Neural cell (in vitro differentiated cells): ENCODE measurements at regions not wholly inside any gene's neighbourhood (a gene's known extent, or its start where the extent isn't known, plus 50 kb on each side); places are given as distances from the start of the nearest gene placed in this dataset.

Experiments used
- H2AFZ ChIP-seq: fragments of 200-600, 300-800 bp; sonication (generic), shearing (Covaris generic); 2 replicates; pipeline ENCODE4 v1.6.0; 2014; ENCODE audit warnings: low read depth, mild to moderate bottlenecking, antibody characterized with exemption, low read length, moderate library complexity
- H3F3A ChIP-seq: fragments of 200-600 bp; shearing (Covaris generic); 2 replicates; pipeline ENCODE4 v1.6.1; 2016; ENCODE audit warnings: mild to moderate bottlenecking, moderate library complexity, mixed read lengths, antibody characterized with exemption, low read length; ENCODE audit not compliant: insufficient read depth, poor library complexity, severe bottlenecking
- H3K27ac ChIP-seq: fragments of 200-600, 300-800 bp; sonication (generic), shearing (Covaris generic); 2 replicates; pipeline ENCODE4 v1.5.1; 2014; ENCODE audit warnings: mild to moderate bottlenecking, low read length, moderate library complexity
- H3K27me3 ChIP-seq: fragments of 300-800, 200-600 bp; sonication (generic), shearing (Covaris generic); 2 replicates; pipeline ENCODE4 v1.6.0; 2014; ENCODE audit warnings: mild to moderate bottlenecking, low read depth, low read length, moderate library complexity; ENCODE audit not compliant: insufficient read depth
- H3K36me3 ChIP-seq: fragments of 300-800, 200-600 bp; sonication (generic), shearing (Covaris generic); 2 replicates; pipeline ENCODE4 v1.5.1; 2014; ENCODE audit warnings: mild to moderate bottlenecking, antibody characterized with exemption, low read length, moderate library complexity; ENCODE audit not compliant: insufficient read depth
- H3K4me2 ChIP-seq: fragments of 300-800, 200-600 bp; sonication (generic), shearing (Covaris generic); 2 replicates; pipeline ENCODE4 v1.6.0; 2014; ENCODE audit warnings: mild to moderate bottlenecking, low read length
- H3K4me3 ChIP-seq: fragments of 300-800, 200-600 bp; sonication (generic), shearing (Covaris generic); 2 replicates; pipeline ENCODE4 v1.5.1; 2014; ENCODE audit warnings: mild to moderate bottlenecking, low read length, moderate library complexity
- H3K79me2 ChIP-seq: fragments of 200-600 bp; shearing (Covaris generic); replicated peaks from 2 replicates; pipeline ENCODE4 v1.6.0; 2014; ENCODE audit warnings: mild to moderate bottlenecking, low read length, moderate library complexity; ENCODE audit not compliant: insufficient read depth
- H3K9ac ChIP-seq: fragments of 300-800, 200-600 bp; sonication (generic), shearing (Covaris generic); 2 replicates; pipeline ENCODE4 v1.6.1; 2016; ENCODE audit warnings: mild to moderate bottlenecking, low read length, mixed read lengths
- H3K9me2 ChIP-seq: fragments of 200-600 bp; shearing (Covaris generic); 2 replicates; pipeline ENCODE4 v1.6.1; 2016; ENCODE audit warnings: mild to moderate bottlenecking, low read length, mixed read lengths; ENCODE audit not compliant: insufficient read depth
- H3K9me3 ChIP-seq: fragments of 200-600, 300-800 bp; sonication (generic), shearing (Covaris generic); 2 replicates; pipeline ENCODE4 v1.6.1; 2016; ENCODE audit warnings: mild to moderate bottlenecking, mixed run types, low read length, moderate library complexity, mixed read lengths
- H4K20me1 ChIP-seq: fragments of 200-600 bp; shearing (Covaris generic); 2 replicates; pipeline ENCODE4 v1.6.1; 2016; ENCODE audit warnings: mild to moderate bottlenecking, mixed run types; ENCODE audit not compliant: insufficient read depth
- CTCF ChIP-seq: fragments of 450-650 bp; IDR thresholded peaks from 2 replicates; pipeline ENCODE4 v1.5.1; 2014; ENCODE audit warnings: antibody characterized with exemption, mild to moderate bottlenecking, moderate library complexity; ENCODE audit not compliant: poor library complexity, severe bottlenecking
- EP300 ChIP-seq: fragments of 450-650 bp; conservative IDR thresholded peaks from 2 replicates; pipeline ENCODE4 v1.6.1; 2014; ENCODE audit warnings: antibody characterized with exemption, mild to moderate bottlenecking, moderate library complexity; ENCODE audit not compliant: poor library complexity, severe bottlenecking
- EZH2 ChIP-seq: fragments of 200-600, 300-800 bp; shearing (Covaris generic), sonication (generic); IDR thresholded peaks from 2 replicates; pipeline ENCODE4 v1.6.1; 2014; ENCODE audit warnings: antibody characterized with exemption, low read length, borderline replicate concordance, mild to moderate bottlenecking; ENCODE audit not compliant: insufficient read depth, poor library complexity, severe bottlenecking
- MXI1 ChIP-seq: fragments of 450-650 bp; conservative IDR thresholded peaks from 2 replicates; pipeline ENCODE4 v1.6.1; 2014; ENCODE audit warnings: antibody characterized with exemption, mild to moderate bottlenecking; ENCODE audit not compliant: poor library complexity, severe bottlenecking
- POLR2AphosphoS5 ChIP-seq: IDR thresholded peaks from 2 replicates; pipeline ENCODE4 v1.6.1; 2012
- RAD21 ChIP-seq: fragments of 450-650 bp; conservative IDR thresholded peaks from 2 replicates; pipeline ENCODE4 v1.6.1; 2014; ENCODE audit warnings: antibody characterized with exemption, mild to moderate bottlenecking, moderate library complexity
- REST ChIP-seq: IDR thresholded peaks from 2 replicates; pipeline ENCODE4 v1.6.1; 2012; ENCODE audit warnings: borderline replicate concordance
- SMC3 ChIP-seq: fragments of 450-650 bp; conservative IDR thresholded peaks from 2 replicates; pipeline ENCODE4 v1.6.1; 2014; ENCODE audit warnings: antibody characterized with exemption, mild to moderate bottlenecking, moderate library complexity; ENCODE audit not compliant: poor library complexity
- TAF1 ChIP-seq: IDR thresholded peaks from 2 replicates; pipeline ENCODE4 v1.6.1; 2012; ENCODE audit warnings: low read depth

GRCh38 chr1:67896826-67897225 lies 63.6 kb upstream of the GNG12 start:
- Histone ChIP-seq H3K9ac (no peak overlapping the region), H3K4me2 (no peak overlapping the region), H3K36me3 (no peaks in the 10 kb centered on the region), H3K27me3 (no peaks in the 10 kb centered on the region), H2AFZ (no peak overlapping the region), H3F3A (no peaks in the 10 kb centered on the region), H3K79me2 (no peaks in the 10 kb centered on the region), H3K4me3 (no peak overlapping the region), H3K9me3 (no peaks in the 10 kb centered on the region), H4K20me1 (no peaks in the 10 kb centered on the region), H3K27ac (no peak overlapping the region), H3K9me2 (no peaks in the 10 kb centered on the region)
- TF ChIP-seq SMC3 = no peak
- no peak for TF ChIP-seq POLR2AphosphoS5
- TF ChIP-seq MXI1 = no peak
- no peak for TF ChIP-seq REST
- TF ChIP-seq EZH2 = no peak
- TF ChIP-seq CTCF = no peak
- no peak for TF ChIP-seq RAD21
- TF ChIP-seq EP300 = no peak
- TF ChIP-seq TAF1 = no peak

GRCh38 chr1:67894981-67895735 lies 61.9 kb upstream of the GNG12 start:
- H3K4me2 ChIP-seq = no peak overlapping the region
- no peaks in the 10 kb centered on the region for H4K20me1 ChIP-seq
- H3K9ac ChIP-seq = no peak overlapping the region
- no peaks in the 10 kb centered on the region for H3K9me3 ChIP-seq
- H3K36me3 ChIP-seq = no peaks in the 10 kb centered on the region
- no peak overlapping the region for H2AFZ ChIP-seq
- no peaks in the 10 kb centered on the region for H3K27me3 ChIP-seq
- TF ChIP-seq POLR2AphosphoS5 (no peak), RAD21 (no peak), MXI1 (no peak), EP300 (no peak)
- no peak overlapping the region for H3K4me3 ChIP-seq
- H3F3A ChIP-seq = no peaks in the 10 kb centered on the region
- H3K9me2 ChIP-seq = no peaks in the 10 kb centered on the region
- H3K79me2 ChIP-seq = no peaks in the 10 kb centered on the region
- no peak overlapping the region for H3K27ac ChIP-seq
